Tibial nerve (tissue), 4 donors: ENCODE measurements at regions not wholly inside any gene's neighbourhood (a gene's known extent, or its start where the extent isn't known, plus 50 kb on each side); places are given as distances from the start of the nearest gene placed in this dataset.
"Not testable (repeated sequence)": the region's sequence is repeated elsewhere in the genome, so short reads cannot be mapped to it uniquely, and the experiment has no call there.

Experiments used
- DNase-seq, 2 donors: peaks; one replicate each; pipeline ENCODE4 v3.0.0-alpha.2; 2019; ENCODE audit warnings: low spot score in 2 of 2
- H3K27ac ChIP-seq, 4 donors: fragments of 200-600 bp; sonication (generic) in 3 of 4; one replicate each; pipeline ENCODE4 v1.5.1; 2017 to 2019; ENCODE audit warnings: mild to moderate bottlenecking in 1 of 4
- H3K27me3 ChIP-seq, 2 donors: fragments of 200-600 bp; sonication (generic) in 1 of 2; one replicate each; pipeline versions ENCODE4 v1.5.1 to v1.6.0; 2017 to 2019
- H3K36me3 ChIP-seq, 3 donors: fragments of 200-600 bp; sonication (generic); one replicate each; pipeline ENCODE4 v1.5.1; 2018 to 2019
- H3K4me1 ChIP-seq, 4 donors: fragments of 200-600 bp; sonication (generic) in 3 of 4; one replicate each; pipeline ENCODE4 v1.5.1; 2017 to 2019
- H3K4me3 ChIP-seq, 4 donors: fragments of 200-600 bp; sonication (generic) in 3 of 4; one replicate each; pipeline ENCODE4 v1.5.1; 2017 to 2019; ENCODE audit warnings: mild to moderate bottlenecking in 1 of 4, moderate library complexity in 1 of 4
- H3K9me3 ChIP-seq, 4 donors: fragments of 200-600 bp; sonication (generic) in 3 of 4; one replicate each; pipeline ENCODE4 v1.5.1; 2017 to 2019
- EP300 ChIP-seq, 2 donors: sonication (generic); formaldehyde crosslinking; IDR thresholded peaks; one replicate each; pipeline ENCODE4 v1.6.1; 2017; ENCODE audit warnings: antibody characterized with exemption in 2 of 2, mild to moderate bottlenecking in 1 of 2
- POLR2A ChIP-seq, 2 donors: fragments of 450-650 bp; IDR thresholded peaks; one replicate each; pipeline ENCODE4 v1.6.1; 2017; ENCODE audit warnings: antibody characterized with exemption in 2 of 2, mild to moderate bottlenecking in 2 of 2, moderate library complexity in 2 of 2
- WGBS, 2 donors: methylation state at CpG; one replicate each; pipeline ENCODE4 v1.1.5; 2018; 5-methylcytosine and 5-hydroxymethylcytosine counted together
- TF ChIP-seq, protein P1 (sequence below), 5 experiments: fragments of 200-600 bp in 3 of 5; fragments of 450-650 bp in 2 of 5; sonication (generic) in 3 of 5; IDR thresholded peaks; one replicate each; pipeline ENCODE4 v1.5.1; 2016 to 2019; ENCODE audit warnings: antibody characterized with exemption in 5 of 5, mild to moderate bottlenecking in 3 of 5, moderate library complexity in 2 of 5

- Histone ChIP-seq H3K27ac (no peak overlapping the region), H3K9me3 (no peaks in the 10 kb centered on the region), H3K4me3 (no peak overlapping the region), H3K4me1 (no peaks in the 10 kb centered on the region), H3K36me3 (no peaks in the 10 kb centered on the region), H3K27me3 (no peaks in the 10 kb centered on the region)
- DNase-seq: no peak
- TF ChIP-seq EP300 (IDR thresholded peaks at IDR 0.05) (no peak), POLR2A (IDR thresholded peaks at IDR 0.05) (no peak)
- TF ChIP-seq, protein P1, sequence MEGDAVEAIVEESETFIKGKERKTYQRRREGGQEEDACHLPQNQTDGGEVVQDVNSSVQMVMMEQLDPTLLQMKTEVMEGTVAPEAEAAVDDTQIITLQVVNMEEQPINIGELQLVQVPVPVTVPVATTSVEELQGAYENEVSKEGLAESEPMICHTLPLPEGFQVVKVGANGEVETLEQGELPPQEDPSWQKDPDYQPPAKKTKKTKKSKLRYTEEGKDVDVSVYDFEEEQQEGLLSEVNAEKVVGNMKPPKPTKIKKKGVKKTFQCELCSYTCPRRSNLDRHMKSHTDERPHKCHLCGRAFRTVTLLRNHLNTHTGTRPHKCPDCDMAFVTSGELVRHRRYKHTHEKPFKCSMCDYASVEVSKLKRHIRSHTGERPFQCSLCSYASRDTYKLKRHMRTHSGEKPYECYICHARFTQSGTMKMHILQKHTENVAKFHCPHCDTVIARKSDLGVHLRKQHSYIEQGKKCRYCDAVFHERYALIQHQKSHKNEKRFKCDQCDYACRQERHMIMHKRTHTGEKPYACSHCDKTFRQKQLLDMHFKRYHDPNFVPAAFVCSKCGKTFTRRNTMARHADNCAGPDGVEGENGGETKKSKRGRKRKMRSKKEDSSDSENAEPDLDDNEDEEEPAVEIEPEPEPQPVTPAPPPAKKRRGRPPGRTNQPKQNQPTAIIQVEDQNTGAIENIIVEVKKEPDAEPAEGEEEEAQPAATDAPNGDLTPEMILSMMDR (IDR thresholded peaks at IDR 0.05): no peak
- 38 to 48% methylated on average over 4 of the region's 4 CpGs for WGBS, 2 donors
Measured at GRCh38 chr1:197985351-197985750, 68.2 kb downstream of the LHX9 start.

DNA sequence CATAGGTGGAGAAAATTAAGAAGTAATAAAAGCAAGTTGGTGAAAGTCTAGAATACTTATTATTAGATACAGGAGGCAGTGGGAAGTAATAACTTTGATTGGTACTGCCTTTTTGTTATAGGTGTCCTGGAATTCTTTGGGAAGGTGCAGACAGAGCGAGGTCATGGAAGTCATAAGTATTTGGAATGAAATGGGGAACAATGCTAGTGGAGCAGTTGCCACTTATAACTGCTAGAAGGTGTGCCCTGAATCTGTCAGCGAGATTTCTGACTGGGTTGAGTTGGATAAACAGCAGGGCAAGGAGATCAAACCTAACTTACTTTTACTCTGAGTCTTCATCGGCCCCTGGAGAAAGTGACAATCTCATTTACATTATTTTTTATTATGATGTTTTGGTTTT lies 69.6 kb downstream of the LHX9 start:
- DNase-seq: no peak
- Histone ChIP-seq H3K27ac (no peak overlapping the region), H3K4me1 (no peaks in the 10 kb centered on the region), H3K4me3 (no peak overlapping the region), H3K36me3 (no peaks in the 10 kb centered on the region), H3K27me3 (no peaks in the 10 kb centered on the region), H3K9me3 (no peaks in the 10 kb centered on the region)
- TF ChIP-seq, protein P1 (IDR thresholded peaks at IDR 0.05): no peak
- 77 to 98% methylated on average over 3 of the region's 3 CpGs for WGBS, 2 donors

- WGBS, 2 donors: 84 to 86% methylated on average over 3 of the region's 3 CpGs
- Histone ChIP-seq H3K36me3 (no peaks in the 10 kb centered on the region), H3K4me3 (no peak overlapping the region), H3K27me3 (no peaks in the 10 kb centered on the region), H3K4me1 (no peaks in the 10 kb centered on the region), H3K27ac (no peak overlapping the region), H3K9me3 (no peaks in the 10 kb centered on the region)
- DNase-seq: no peak
- TF ChIP-seq POLR2A (IDR thresholded peaks at IDR 0.05) (no peak), EP300 (IDR thresholded peaks at IDR 0.05) (no peak)
- TF ChIP-seq, protein P1 (IDR thresholded peaks at IDR 0.05): no peak
Measured at GRCh38 chr1:197987294-197987693, 70.1 kb downstream of the LHX9 start.

DNA sequence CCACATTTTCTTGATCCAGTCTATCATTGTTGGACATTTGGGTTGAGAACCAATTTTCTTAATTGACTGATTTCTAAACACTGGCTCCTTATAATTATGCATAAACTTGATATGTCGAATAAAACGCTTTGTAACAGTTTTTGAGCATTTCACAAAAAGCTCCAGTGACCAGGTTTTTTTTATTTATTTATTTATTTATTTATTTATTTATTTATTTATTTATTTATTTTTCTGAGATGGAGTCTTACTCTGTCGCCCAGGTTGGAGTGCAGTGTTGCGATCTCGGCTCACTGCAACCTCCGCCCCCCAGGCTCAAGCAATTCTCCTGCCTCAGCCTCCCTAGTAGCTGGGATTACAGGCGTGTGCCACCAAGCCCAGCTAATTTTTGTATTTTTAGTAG lies 71.4 kb downstream of the LHX9 start:
- 96% methylated on average over 7 of the region's 7 CpGs for WGBS, 2 donors

DNA sequence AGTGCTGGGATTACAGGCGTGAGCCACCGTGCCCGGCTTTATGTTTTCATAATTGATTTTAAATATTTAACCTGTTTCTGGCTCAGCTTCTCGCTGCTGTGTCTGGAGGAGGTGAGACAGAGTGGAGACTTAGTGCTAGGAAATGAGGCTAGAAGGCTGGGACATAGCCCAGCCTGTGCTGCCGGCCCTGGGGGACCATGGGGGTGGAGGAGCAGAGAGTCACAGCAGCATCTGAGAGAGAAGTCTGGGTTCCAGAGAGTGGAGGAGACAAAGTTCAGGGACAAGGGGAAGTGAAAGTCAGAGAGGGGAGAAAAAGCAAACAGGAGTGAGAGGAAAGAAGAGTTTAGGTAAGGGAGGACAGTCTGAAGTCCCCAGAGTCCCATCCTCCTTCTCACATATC lies 71.9 kb downstream of the LHX9 start:
- WGBS, 2 donors: 90% methylated on average over 5 of the region's 5 CpGs
- TF ChIP-seq EP300 (IDR thresholded peaks at IDR 0.05) (no peak), POLR2A (IDR thresholded peaks at IDR 0.05) (no peak)
- TF ChIP-seq, protein P1 (IDR thresholded peaks at IDR 0.05): no peak
- no peak overlapping the region for H3K4me3 ChIP-seq
- H3K27ac ChIP-seq: no peak overlapping the region
- no peak for DNase-seq
- H3K9me3 ChIP-seq: no peaks in the 10 kb centered on the region
- H3K4me1 ChIP-seq: no peaks in the 10 kb centered on the region
- no peaks in the 10 kb centered on the region for H3K27me3 ChIP-seq
- H3K36me3 ChIP-seq: no peaks in the 10 kb centered on the region

More for the DNA sequence above, 71.4 kb downstream of the LHX9 start:
- not testable (repeated sequence) for H3K4me3 ChIP-seq, DNase-seq, H3K27me3 ChIP-seq, H3K36me3 ChIP-seq, H3K9me3 ChIP-seq, H3K27ac ChIP-seq, H3K4me1 ChIP-seq

GRCh38 chr1:197991594-197991993 lies 74.4 kb downstream of the LHX9 start:
- TF ChIP-seq POLR2A (IDR thresholded peaks at IDR 0.05) (no peak), EP300 (IDR thresholded peaks at IDR 0.05) (no peak)
- TF ChIP-seq, protein P1 (IDR thresholded peaks at IDR 0.05): no peak
- H3K4me3 ChIP-seq: no peak overlapping the region

More at GRCh38 chr1:197991594-197991993, 74.4 kb downstream of the LHX9 start:
- DNase-seq: no peak
- no peaks in the 10 kb centered on the region for H3K9me3 ChIP-seq
- no peaks in the 10 kb centered on the region for H3K27me3 ChIP-seq
- no peaks in the 10 kb centered on the region for H3K36me3 ChIP-seq
- no peaks in the 10 kb centered on the region for H3K4me1 ChIP-seq
- 49 to 50% methylated on average over 3 of the region's 3 CpGs for WGBS, 2 donors
- no peak overlapping the region for H3K27ac ChIP-seq
